ENCODE measurements at regions not wholly inside any gene's neighbourhood (a gene's known extent, or its start where the extent isn't known, plus 50 kb on each side); places are given as distances from the start of the nearest gene placed in this dataset.

- Mint-ChIP-seq H3K4me3 (no peak overlapping the region), H3K4me1 (no peaks in the 10 kb centered on the region), H3K36me3 (ENCODE audit: low read depth) (no peaks in the 10 kb centered on the region), H3K27me3 (no peaks in the 10 kb centered on the region), H3K27ac (no peak overlapping the region), H3K9me3 (no peaks in the 10 kb centered on the region)
- ChIA-PET CTCF (no interaction called here), POLR2A (no interaction called here)
- no peak for DNase-seq
These were observed 237.2 kb upstream of the SRRM4 start for GRCh38 chr12:118743896-118744700.

- no peaks in the 10 kb centered on the region for H3K27me3 Mint-ChIP-seq
- CTCF ChIA-PET: no interaction called here
- peaks cover under 1% of the 10 kb centered on the region for H3K9me3 Mint-ChIP-seq
- POLR2A ChIA-PET: no interaction called here
- H3K4me3 Mint-ChIP-seq: no peak overlapping the region
- H3K36me3 Mint-ChIP-seq (ENCODE audit: low read depth): no peaks in the 10 kb centered on the region
- DNase-seq: no peak
- H3K27ac Mint-ChIP-seq: no peak overlapping the region
- no peaks in the 10 kb centered on the region for H3K4me1 Mint-ChIP-seq
These were observed 235.2 kb upstream of the SRRM4 start for GRCh38 chr12:118746176-118746575.

- no peaks in the 10 kb centered on the region for H3K27me3 Mint-ChIP-seq
- DNase-seq: no peak
- peaks cover 4% of the 10 kb centered on the region for H3K9me3 Mint-ChIP-seq
- H3K36me3 Mint-ChIP-seq (ENCODE audit: low read depth): no peaks in the 10 kb centered on the region
- ChIA-PET POLR2A (no interaction called here), CTCF (no interaction called here)
- no peaks in the 10 kb centered on the region for H3K4me1 Mint-ChIP-seq
- H3K4me3 Mint-ChIP-seq: no peak overlapping the region
- H3K27ac Mint-ChIP-seq: no peak overlapping the region
These were observed 234.4 kb upstream of the SRRM4 start for GRCh38 chr12:118746960-118747359.

GRCh38 chr12:118747771-118748170 lies 233.6 kb upstream of the SRRM4 start:
- no peak overlapping the region for H3K4me3 Mint-ChIP-seq
- H3K27me3 Mint-ChIP-seq: no peaks in the 10 kb centered on the region
- DNase-seq: no peak
- ChIA-PET POLR2A (no interaction called here), CTCF (interaction anchor here (0.6 kb wide), 1 partner anchor 795 kb away, joined by 3 read pairs; no protein-coding TSS in a partner anchor)
- H3K4me1 Mint-ChIP-seq: no peaks in the 10 kb centered on the region
- no peaks in the 10 kb centered on the region for H3K36me3 Mint-ChIP-seq (ENCODE audit: low read depth)
- H3K9me3 Mint-ChIP-seq: peaks cover 4% of the 10 kb centered on the region
- H3K27ac Mint-ChIP-seq: no peak overlapping the region

- CTCF ChIA-PET: no interaction called here
- Mint-ChIP-seq H3K4me3 (no peak overlapping the region), H3K9me3 (peaks cover 4% of the 10 kb centered on the region), H3K36me3 (ENCODE audit: low read depth) (no peaks in the 10 kb centered on the region), H3K27ac (no peak overlapping the region), H3K27me3 (no peaks in the 10 kb centered on the region), H3K4me1 (no peaks in the 10 kb centered on the region)
- POLR2A ChIA-PET: no interaction called here
- DNase-seq: no peak
These were observed 232.6 kb upstream of the SRRM4 start for GRCh38 chr12:118748478-118749380.

GRCh38 chr12:118749646-118750045 lies 231.7 kb upstream of the SRRM4 start:
- Mint-ChIP-seq H3K4me1 (no peaks in the 10 kb centered on the region), H3K27ac (no peak overlapping the region), H3K9me3 (peaks cover 4% of the 10 kb centered on the region), H3K36me3 (ENCODE audit: low read depth) (no peaks in the 10 kb centered on the region), H3K4me3 (no peak overlapping the region), H3K27me3 (no peaks in the 10 kb centered on the region)
- ChIA-PET CTCF (no interaction called here), POLR2A (no interaction called here)
- no peak for DNase-seq

- no peaks in the 10 kb centered on the region for H3K4me1 Mint-ChIP-seq
- H3K27ac Mint-ChIP-seq: no peak overlapping the region
- no peak overlapping the region for H3K4me3 Mint-ChIP-seq
- peaks cover 4% of the 10 kb centered on the region for H3K9me3 Mint-ChIP-seq
- POLR2A ChIA-PET: no interaction called here
- CTCF ChIA-PET: no interaction called here
- no peak for DNase-seq
- H3K36me3 Mint-ChIP-seq (ENCODE audit: low read depth): no peaks in the 10 kb centered on the region
- H3K27me3 Mint-ChIP-seq: no peaks in the 10 kb centered on the region
These were observed 230.7 kb upstream of the SRRM4 start for GRCh38 chr12:118750666-118751065.

GRCh38 chr12:118751355-118751754 lies 230.0 kb upstream of the SRRM4 start:
- ChIA-PET CTCF (no interaction called here), POLR2A (no interaction called here)
- DNase-seq: no peak
- Mint-ChIP-seq H3K4me1 (no peaks in the 10 kb centered on the region), H3K36me3 (ENCODE audit: low read depth) (no peaks in the 10 kb centered on the region), H3K9me3 (peaks cover 4% of the 10 kb centered on the region), H3K4me3 (no peak overlapping the region), H3K27ac (no peak overlapping the region), H3K27me3 (no peaks in the 10 kb centered on the region)

GRCh38 chr12:118760623-118761022 lies 220.7 kb upstream of the SRRM4 start:
- no peak overlapping the region for H3K4me3 Mint-ChIP-seq
- DNase-seq: no peak
- no peak overlapping the region for H3K27ac Mint-ChIP-seq
- CTCF ChIA-PET: no interaction called here
- POLR2A ChIA-PET: no interaction called here
- peaks cover 2% of the 10 kb centered on the region for H3K9me3 Mint-ChIP-seq
- H3K27me3 Mint-ChIP-seq: no peaks in the 10 kb centered on the region
- no peaks in the 10 kb centered on the region for H3K36me3 Mint-ChIP-seq (ENCODE audit: low read depth)
- H3K4me1 Mint-ChIP-seq: no peaks in the 10 kb centered on the region

- POLR2A ChIA-PET: no interaction called here
- Mint-ChIP-seq H3K27me3 (no peaks in the 10 kb centered on the region), H3K4me3 (no peak overlapping the region), H3K36me3 (ENCODE audit: low read depth) (no peaks in the 10 kb centered on the region), H3K4me1 (no peaks in the 10 kb centered on the region), H3K27ac (no peak overlapping the region), H3K9me3 (peaks cover 2% of the 10 kb centered on the region)
- DNase-seq: no peak
- CTCF ChIA-PET: no interaction called here
These were observed 218.1 kb upstream of the SRRM4 start for GRCh38 chr12:118763234-118763633.

GRCh38 chr12:118773956-118774723 lies 207.2 kb upstream of the SRRM4 start:
- no peaks in the 10 kb centered on the region for H3K9me3 Mint-ChIP-seq
- H3K4me1 Mint-ChIP-seq: no peaks in the 10 kb centered on the region
- no peak overlapping the region for H3K27ac Mint-ChIP-seq
- DNase-seq: no peak
- ChIA-PET CTCF (no interaction called here), POLR2A (no interaction called here)
- no peaks in the 10 kb centered on the region for H3K36me3 Mint-ChIP-seq (ENCODE audit: low read depth)
- H3K4me3 Mint-ChIP-seq: no peak overlapping the region
- H3K27me3 Mint-ChIP-seq: peaks cover 12% of the 10 kb centered on the region

- H3K4me1 Mint-ChIP-seq: no peaks in the 10 kb centered on the region
- H3K27me3 Mint-ChIP-seq: peaks cover 12% of the 10 kb centered on the region
- no peaks in the 10 kb centered on the region for H3K9me3 Mint-ChIP-seq
- no peaks in the 10 kb centered on the region for H3K36me3 Mint-ChIP-seq (ENCODE audit: low read depth)
- CTCF ChIA-PET: no interaction called here
- DNase-seq: no peak
- no peak overlapping the region for H3K4me3 Mint-ChIP-seq
- POLR2A ChIA-PET: no interaction called here
- H3K27ac Mint-ChIP-seq: no peak overlapping the region
These were observed 203.8 kb upstream of the SRRM4 start for GRCh38 chr12:118777504-118777903.

- Mint-ChIP-seq H3K4me3 (no peak overlapping the region), H3K27me3 (peaks cover 12% of the 10 kb centered on the region), H3K9me3 (no peaks in the 10 kb centered on the region), H3K27ac (no peak overlapping the region), H3K36me3 (ENCODE audit: low read depth) (no peaks in the 10 kb centered on the region), H3K4me1 (no peaks in the 10 kb centered on the region)
- POLR2A ChIA-PET: no interaction called here
- DNase-seq: no peak
- CTCF ChIA-PET: no interaction called here
These were observed 203.3 kb upstream of the SRRM4 start for GRCh38 chr12:118778077-118778476.

Measured in activated CD4-positive, alpha-beta T cell treated with anti-CD3 and anti-CD28 coated beads, Interleukin-2, amount 10 ng/mL, durations not matched to agents 7 days and 5 days (primary cell).